ENCODE measurements at regions not wholly inside any gene's neighbourhood (a gene's known extent, or its start where the extent isn't known, plus 50 kb on each side); places are given as distances from the start of the nearest gene placed in this dataset.
"Not testable (repeated sequence)": the region's sequence is repeated elsewhere in the genome, so short reads cannot be mapped to it uniquely, and the experiment has no call there.

DNA sequence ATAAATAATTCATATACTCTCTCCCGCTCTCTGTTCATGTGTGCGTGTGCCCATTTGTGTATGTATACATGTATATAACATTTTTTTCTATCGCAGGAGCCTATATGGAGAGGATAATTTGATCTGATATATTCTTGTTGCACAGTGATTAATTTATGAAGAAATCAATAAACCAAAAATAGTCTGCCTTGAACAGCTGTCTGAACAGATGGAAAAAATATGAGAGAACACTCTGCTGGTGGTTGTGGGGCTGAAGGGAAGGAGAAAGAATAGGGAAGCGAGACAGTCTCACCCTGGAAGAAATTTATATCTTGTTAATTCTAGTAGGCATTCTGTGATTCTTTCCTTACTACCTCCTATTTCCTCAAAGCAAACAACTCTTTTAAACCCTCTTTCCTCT, 96.6 kb upstream of the B3GAT2 start:
- no peak for DNase-seq (ENCODE audit: low read depth)

- no peak for DNase-seq (ENCODE audit: low read depth)
Measured at GRCh38 chr6:71056656-71057055, 99.8 kb upstream of the B3GAT2 start.

GRCh38 chr6:71066153-71066552, 109.3 kb upstream of the B3GAT2 start:
- DNase-seq (ENCODE audit: low read depth), result no peak

- DNase-seq (ENCODE audit: low read depth), result no peak
Measured at GRCh38 chr6:71067816-71068215, 111.0 kb upstream of the B3GAT2 start.

- DNase-seq (ENCODE audit: low read depth), result peak; percentile 43
Measured at GRCh38 chr6:71072508-71072907, 115.6 kb upstream of the B3GAT2 start.

- no peak for DNase-seq (ENCODE audit: low read depth)
Measured at GRCh38 chr6:71077655-71078054, 120.8 kb upstream of the B3GAT2 start.

GRCh38 chr6:71079677-71080076, 122.8 kb upstream of the B3GAT2 start:
- peak; percentile 28 for DNase-seq (ENCODE audit: low read depth)

- no peak for DNase-seq (ENCODE audit: low read depth)
Measured at GRCh38 chr6:71080133-71080532, 123.3 kb upstream of the B3GAT2 start.

- peak; percentile 37 for DNase-seq (ENCODE audit: low read depth)
Measured at GRCh38 chr6:71080826-71081225, 124.0 kb upstream of the B3GAT2 start.

- peak; percentile 46 for DNase-seq (ENCODE audit: low read depth)
Measured at GRCh38 chr6:71082033-71082650, 125.3 kb upstream of the B3GAT2 start.

DNA sequence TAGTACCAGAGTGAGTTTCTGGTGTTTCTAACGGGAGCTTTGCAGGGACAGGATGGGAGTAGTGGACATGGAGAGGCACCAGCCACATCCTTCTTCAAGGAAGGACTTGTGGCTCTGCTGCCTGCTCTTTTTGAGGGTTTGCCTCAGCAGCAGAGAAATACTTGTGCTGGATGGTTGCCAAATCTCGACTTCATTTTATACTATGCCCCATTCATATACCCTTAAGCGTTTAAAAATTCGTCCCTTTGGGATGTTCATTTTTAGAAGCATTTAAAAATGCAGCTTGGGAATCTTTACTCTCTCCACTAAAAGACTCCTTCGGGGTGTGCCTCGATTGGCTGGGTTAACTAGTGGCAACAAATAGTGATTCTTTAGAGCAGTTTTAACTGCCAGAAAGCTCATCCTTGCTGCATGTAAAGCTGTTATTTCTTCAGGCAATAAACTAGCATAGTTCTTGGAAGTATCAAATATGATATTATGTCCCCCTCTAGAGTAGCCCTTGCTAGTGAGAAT, 126.5 kb upstream of the B3GAT2 start:
- DNase-seq (ENCODE audit: low read depth), result peak; percentile 9

DNA sequence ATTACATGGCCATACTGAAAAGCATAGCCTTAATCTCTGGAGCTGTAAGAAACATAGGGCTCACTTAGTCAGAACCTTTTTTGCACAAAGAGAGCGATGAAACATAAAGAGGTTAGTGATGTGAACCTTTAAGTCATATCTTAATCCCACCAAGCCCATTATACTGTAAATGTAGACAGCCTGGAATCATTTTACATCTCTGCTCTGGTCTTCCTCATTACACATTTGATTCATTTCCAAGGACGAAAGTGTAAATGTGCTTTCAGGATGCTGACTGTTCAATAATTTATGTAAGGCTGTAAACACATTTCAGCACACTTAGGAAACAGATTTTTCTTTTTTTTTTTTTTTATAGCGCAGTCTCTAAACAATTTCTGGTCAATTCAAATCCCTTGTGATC, 131.3 kb upstream of the B3GAT2 start:
- DNase-seq (ENCODE audit: low read depth), result no peak

DNA sequence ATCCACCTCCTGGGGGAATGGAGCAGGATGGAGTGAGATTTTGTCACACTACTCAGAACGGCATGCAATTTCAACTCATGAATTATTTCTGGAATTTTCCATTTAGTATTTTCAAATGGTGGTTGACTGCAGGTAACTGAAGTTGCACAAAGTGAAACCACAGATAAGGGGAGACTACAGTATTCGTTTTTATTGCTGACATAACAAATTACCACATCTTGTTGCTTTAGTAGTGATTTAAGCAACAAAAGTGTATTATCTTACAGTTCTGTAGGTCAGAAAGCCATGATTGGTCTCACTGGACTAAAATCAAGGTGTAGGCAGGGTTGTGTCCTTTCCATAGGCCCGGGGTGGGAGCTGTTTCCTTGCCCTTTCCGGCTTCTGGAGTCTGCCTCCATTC, 133.4 kb upstream of the B3GAT2 start:
- DNase-seq (ENCODE audit: low read depth), result no peak

GRCh38 chr6:71091167-71091566, 134.3 kb upstream of the B3GAT2 start:
- DNase-seq (ENCODE audit: low read depth), result no peak

- DNase-seq (ENCODE audit: low read depth), result no peak
Measured at GRCh38 chr6:71091956-71092355, 135.1 kb upstream of the B3GAT2 start.

- DNase-seq (ENCODE audit: low read depth), result not testable (repeated sequence)
Measured at GRCh38 chr6:71097264-71097663, 140.4 kb upstream of the B3GAT2 start.

DNA sequence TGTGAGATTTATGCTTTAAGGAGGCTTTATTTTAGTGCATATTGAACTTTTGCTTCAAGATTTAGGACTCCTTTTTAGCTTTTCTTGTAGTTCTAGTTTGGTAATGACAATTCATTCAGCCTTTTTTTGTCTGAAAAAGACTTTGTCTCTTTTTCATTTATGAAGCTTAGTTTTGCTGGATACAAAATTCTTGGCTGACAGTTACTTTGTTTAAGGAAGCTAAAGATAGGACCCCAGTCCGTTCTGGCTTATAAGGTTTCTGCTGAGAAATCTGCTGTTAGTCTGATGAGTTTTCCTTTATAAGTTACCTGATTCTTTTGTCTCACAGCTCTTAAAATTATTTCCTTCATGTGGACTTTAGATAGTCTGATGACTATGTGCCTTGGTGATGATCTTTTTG, 142.8 kb upstream of the B3GAT2 start:
- no peak for DNase-seq (ENCODE audit: low read depth)

GRCh38 chr6:71103130-71103529, 146.3 kb upstream of the B3GAT2 start:
- DNase-seq (ENCODE audit: low read depth), result no peak

- DNase-seq (ENCODE audit: low read depth), result no peak
Measured at GRCh38 chr6:71103641-71104040, 146.8 kb upstream of the B3GAT2 start.

GRCh38 chr6:71106276-71106675, 149.4 kb upstream of the B3GAT2 start:
- DNase-seq (ENCODE audit: low read depth), result no peak

DNA sequence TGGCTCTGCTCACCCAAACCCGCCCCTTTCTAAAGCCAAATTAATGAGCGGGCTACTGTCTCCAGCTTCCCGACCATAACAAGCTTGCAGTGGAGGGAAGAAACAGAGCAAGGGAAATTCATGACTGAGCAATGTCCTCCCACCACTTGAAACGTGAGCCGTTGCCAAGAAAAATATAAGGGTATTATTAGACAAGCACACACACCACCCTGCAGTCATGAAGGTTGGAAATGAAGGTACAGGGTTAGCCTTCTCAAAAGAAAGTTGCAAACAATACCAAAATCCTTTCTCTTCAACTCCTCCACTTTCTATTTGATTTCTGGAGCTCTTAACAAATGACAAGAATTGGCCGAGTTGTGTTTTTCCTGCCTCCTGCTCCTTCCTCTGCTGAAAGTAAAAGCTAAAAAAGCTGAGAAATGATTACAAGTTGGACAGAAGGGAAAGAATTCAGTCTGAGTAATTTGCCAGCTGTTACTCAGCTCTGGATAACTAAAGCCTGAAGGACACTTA, 151.1 kb upstream of the B3GAT2 start:
- peak; percentile 87 for DNase-seq (ENCODE audit: low read depth)

- no peak for DNase-seq (ENCODE audit: low read depth)
Measured at GRCh38 chr6:71114544-71114943, 157.7 kb upstream of the B3GAT2 start.

DNA sequence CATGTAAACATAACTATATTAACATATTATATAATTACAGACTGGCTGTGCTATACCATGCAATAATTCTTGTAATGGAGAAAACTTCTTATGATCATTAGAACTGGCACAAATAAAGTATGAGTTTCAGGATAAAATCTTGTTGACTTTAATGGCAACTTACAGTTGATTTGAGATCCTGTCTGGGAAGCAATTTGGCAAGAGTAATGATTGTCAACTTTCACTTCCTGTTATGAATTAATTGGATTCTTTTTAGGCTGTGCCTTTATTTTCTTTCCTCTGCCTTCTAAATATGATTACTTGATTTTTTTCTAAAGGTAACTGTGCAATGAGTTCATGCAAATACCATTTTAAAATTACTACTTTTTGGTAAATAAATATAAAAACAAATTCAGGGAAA, 158.1 kb upstream of the B3GAT2 start:
- no peak for DNase-seq (ENCODE audit: low read depth)

DNA sequence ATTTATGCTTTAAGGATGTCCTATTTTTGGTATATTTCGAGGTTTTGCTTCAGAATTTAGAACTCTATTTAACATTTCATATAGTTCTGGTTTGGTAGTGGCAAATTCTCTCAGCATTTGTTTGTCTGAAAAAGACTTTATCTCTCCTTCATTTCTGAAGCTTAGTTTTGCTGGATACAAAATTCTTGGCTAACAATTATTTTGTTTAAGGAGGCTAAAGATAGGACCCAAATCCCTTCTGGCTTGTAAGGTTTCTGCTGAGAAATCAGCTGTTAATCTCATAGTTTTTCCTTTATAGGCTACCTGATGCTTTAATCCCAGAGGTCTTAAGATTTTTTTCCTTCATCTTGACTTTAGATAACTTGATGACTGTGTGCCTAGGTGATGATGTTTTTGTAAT, 162.7 kb upstream of the B3GAT2 start:
- DNase-seq (ENCODE audit: low read depth), result no peak

Data from RPMI7951 (cell line).